NCI-H524 treated with DMSO at 0.1 percent for 48 hours (cell line): ENCODE measurements at regions not wholly inside any gene's neighbourhood (a gene's known extent, or its start where the extent isn't known, plus 50 kb on each side); places are given as distances from the start of the nearest gene placed in this dataset.

ENCODE experiments used
- DNase-seq: peaks from one replicate; lab custom pipeline; 2025; lab: John Stamatoyannopoulos, UW

GRCh38 chr9:90408659-90409058 is 234.0 kb downstream of the DIRAS2 start:
- no peak for DNase-seq

GRCh38 chr9:90419221-90419851 is 223.3 kb downstream of the DIRAS2 start:
- DNase-seq = no peak

- no peak for DNase-seq
These were observed 222.4 kb downstream of the DIRAS2 start for GRCh38 chr9:90420211-90420610.

GRCh38 chr9:90420768-90421513 is 221.7 kb downstream of the DIRAS2 start:
- DNase-seq = no peak

GRCh38 chr9:90421786-90422185 is 220.8 kb downstream of the DIRAS2 start:
- DNase-seq = no peak

DNA sequence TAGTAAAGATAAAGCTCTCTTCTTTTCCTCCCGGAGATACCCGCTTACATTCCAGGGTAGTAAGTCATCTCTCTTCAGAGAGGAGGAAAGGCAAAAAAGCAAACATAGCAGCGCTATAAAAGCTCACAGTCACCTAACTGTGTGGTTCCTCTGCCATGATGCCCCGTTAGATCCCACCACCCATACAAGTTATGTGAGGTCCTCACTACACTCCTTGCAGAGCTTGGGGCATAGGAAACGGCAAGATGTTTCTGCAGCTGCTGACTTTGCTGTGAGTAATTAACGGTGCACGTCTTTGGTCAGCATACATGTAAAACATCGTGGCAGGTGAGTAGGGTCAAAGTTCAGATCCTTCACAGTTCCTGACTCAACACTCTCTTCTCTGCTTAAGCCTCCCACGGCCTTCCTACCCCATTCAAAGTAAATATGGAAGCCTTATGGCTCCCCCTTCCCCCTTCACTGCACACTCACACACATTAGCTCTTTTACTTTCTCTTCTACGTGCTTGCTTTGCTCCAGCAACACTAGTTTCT is 218.9 kb downstream of the DIRAS2 start:
- DNase-seq = no peak

- no peak for DNase-seq
These were observed 214.1 kb downstream of the DIRAS2 start for GRCh38 chr9:90428517-90428916.

GRCh38 chr9:90432951-90433350 is 209.7 kb downstream of the DIRAS2 start:
- DNase-seq = no peak

- DNase-seq = no peak
These were observed 209.2 kb downstream of the DIRAS2 start for GRCh38 chr9:90433398-90433941.

DNA sequence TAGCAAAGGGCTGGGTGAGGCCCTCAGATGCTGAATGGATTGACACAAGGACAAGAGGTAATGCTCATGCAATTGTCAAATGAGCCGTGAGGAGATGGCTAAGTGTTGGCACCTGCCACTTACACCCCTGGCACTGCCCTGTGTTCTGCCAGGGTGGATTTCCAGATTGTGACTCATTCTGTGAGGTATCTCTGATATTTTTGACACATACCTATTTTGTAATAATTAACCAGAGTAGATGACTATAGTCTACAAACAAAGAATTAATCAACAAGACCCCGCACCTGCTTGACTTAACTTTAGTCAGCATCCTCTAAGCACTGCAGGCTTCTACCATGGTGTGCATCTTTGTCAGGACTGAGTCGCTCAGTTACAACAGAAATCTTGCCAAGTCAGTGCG is 200.8 kb downstream of the DIRAS2 start:
- DNase-seq = no peak

GRCh38 chr9:90442723-90443122 is 199.9 kb downstream of the DIRAS2 start:
- DNase-seq = no peak

DNA sequence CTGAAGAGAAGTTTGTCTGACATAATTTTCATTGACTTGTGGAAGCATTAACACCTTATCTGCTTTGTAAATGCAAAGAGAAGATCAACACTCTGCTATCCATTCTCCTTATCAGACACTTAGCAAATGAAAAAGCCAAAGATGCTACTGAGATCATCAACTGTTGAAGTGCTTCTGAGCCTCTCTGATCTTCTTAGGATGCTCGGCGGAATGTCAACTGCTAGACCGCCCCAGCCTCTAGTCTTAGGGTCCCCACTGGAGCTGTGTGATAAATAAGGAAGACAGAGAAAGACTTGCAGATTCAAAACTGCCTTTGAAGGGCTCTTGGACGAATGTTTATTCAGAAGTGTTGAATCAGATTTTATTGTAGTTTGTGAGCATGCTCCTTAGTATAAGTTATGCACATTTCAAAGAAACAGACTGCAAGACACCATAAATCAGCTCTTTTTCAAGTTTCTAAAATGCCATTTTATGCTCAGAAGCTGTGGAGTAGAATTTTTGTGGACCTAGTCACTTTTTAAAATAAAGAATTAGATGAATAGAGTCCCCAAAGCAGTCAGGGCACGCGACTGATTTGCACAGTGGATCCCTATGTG is 197.9 kb downstream of the DIRAS2 start:
- no peak for DNase-seq

GRCh38 chr9:90445391-90445790 is 197.2 kb downstream of the DIRAS2 start:
- no peak for DNase-seq

DNA sequence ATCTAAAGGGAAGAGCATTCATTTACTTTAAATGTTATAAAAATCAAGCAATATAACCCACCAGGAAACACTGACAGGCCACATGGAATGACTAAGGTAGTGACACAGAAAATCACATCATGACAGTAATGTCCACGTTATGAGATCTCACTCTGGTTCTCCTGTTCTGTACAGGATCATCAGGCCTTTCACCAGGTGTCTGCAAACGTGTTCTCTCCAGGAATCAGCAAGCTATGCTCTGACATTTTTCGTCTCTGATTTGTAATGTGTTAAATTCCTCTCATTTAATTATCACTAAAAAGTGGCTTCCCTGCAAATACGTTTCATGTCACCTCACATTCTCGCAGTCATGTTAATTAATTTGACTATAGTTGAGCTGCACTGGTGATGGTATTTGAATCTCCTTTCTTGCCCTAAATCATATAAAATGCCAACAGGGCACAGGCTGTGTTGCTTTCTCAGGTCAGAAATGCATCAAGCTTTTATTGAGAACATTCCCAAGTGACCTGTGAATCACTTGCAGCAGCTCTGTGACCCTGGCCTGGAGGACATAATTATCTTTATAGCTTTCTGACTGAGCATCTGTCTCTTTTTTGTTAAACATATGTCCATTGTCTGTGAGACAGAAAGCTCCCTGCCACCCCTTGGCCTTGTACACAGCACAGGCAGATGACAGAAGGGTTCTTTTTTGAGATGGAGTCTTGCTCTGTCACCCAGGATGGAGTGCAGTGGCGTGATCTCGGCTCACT is 196.2 kb downstream of the DIRAS2 start:
- no peak for DNase-seq

DNA sequence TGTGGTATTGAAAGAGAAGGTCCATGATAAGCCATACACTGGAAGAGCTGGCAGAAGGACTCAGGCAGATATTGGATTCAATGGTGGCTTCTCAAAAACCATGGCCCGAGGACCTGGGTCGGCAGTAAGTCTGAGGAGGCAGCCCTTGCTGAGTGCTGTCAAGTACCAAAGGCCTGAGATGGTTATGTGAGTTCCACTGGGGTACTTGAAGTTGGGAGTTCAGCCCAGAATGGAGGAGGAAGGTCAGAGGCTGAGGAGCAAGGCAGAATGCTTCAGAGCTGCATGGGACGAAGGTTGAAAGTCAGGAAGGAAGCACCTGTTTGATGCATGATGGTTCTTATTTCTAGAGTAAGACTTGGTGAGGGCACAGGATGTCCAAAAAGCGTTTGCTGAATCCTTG is 194.9 kb downstream of the DIRAS2 start:
- DNase-seq = no peak

GRCh38 chr9:90449213-90449925 is 193.3 kb downstream of the DIRAS2 start:
- DNase-seq = no peak

DNA sequence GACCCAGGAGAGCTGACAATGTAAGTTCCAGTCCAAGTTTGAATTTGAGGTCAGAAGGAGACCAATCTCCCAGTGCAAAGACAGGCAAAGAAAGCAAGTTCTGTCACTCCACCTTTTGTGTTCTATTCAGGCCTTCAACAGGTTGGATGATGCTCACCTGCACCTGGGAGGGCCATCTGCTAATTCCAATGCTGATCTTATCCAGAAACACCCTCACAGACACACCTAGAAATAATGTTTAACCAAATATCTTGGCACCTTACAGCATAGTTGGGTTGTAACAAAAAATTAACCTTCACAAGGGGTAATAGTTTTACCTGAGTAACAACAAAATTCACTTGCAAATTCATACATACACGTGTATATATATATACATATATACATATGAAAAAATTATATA is 190.8 kb downstream of the DIRAS2 start:
- no peak for DNase-seq

- DNase-seq = no peak
These were observed 187.3 kb downstream of the DIRAS2 start for GRCh38 chr9:90455316-90455715.

- no peak for DNase-seq
These were observed 185.0 kb downstream of the DIRAS2 start for GRCh38 chr9:90457386-90458190.

GRCh38 chr9:90458485-90458884 is 184.1 kb downstream of the DIRAS2 start:
- DNase-seq = no peak

- no peak for DNase-seq
These were observed 183.3 kb downstream of the DIRAS2 start for GRCh38 chr9:90459321-90459720.
